Heart left ventricle (tissue), 13 donors: ENCODE measurements at regions not wholly inside any gene's neighbourhood (a gene's known extent, or its start where the extent isn't known, plus 50 kb on each side); places are given as distances from the start of the nearest gene placed in this dataset.

Experiments
- CTCF ChIP-seq, 12 donors: fragments of 200-600 bp; sonication (generic) in 4 of 12; IDR thresholded peaks; one replicate each; pipeline versions ENCODE4 v1.5.0 to v1.8.0; 2018 to 2022; ENCODE audit warnings: antibody characterized with exemption in 12 of 12, mild to moderate bottlenecking in 5 of 12
- POLR2A ChIP-seq, 2 donors: fragments of 450-650 bp; IDR thresholded peaks; one replicate each; pipeline ENCODE4 v1.6.1; 2017; ENCODE audit warnings: antibody characterized with exemption in 2 of 2, mild to moderate bottlenecking in 2 of 2, moderate library complexity in 2 of 2
- donor health status: ischemic (EF 13 %, LVEDD 7.1; RV severe dilation, severe dysfunction).
- donor health status: DM: no; HTN: yes; CAD: no.
- donor health status: DM: no; HTN: no; CAD: no.
- donor health status: ischemic (EF 25% LVEDD 6.9; RV normal size, moderate dysfunction).
- donor health status: ischemic (EF 25% LVEDD 5.7; RV mildly dilated, moderate dysfunction).
- donor health status: ischemic (EF 35%, LVEDD 5.7; RV mildly dilated, moderate dysfunction).
- donor health status: nonischemic (EF 11% LVEDD 7.7; RV severe dilation, severe dysfunction).
- donor health status: DM: yes; HTN: yes; CAD: no.
- donor health status: PGD.
- donor health status: ischemic (EF 29% LVEDD 5.4; RV normal size, mild dysfunction).
- donor health status: nonischemic (EF 23%, LVEDD 6.1; RV moderate dilation, normal function).

GRCh38 chr4:136055360-136055759 lies 1476.9 kb downstream of the PCDH18 start:
- TF ChIP-seq POLR2A (IDR thresholded peaks at IDR 0.05) (no peak), CTCF (IDR thresholded peaks at IDR 0.05) (no peak)
